Rectal smooth muscle tissue (tissue), 1 donor: ENCODE measurements at regions not wholly inside any gene's neighbourhood (a gene's known extent, or its start where the extent isn't known, plus 50 kb on each side); places are given as distances from the start of the nearest gene placed in this dataset.
"Not testable (repeated sequence)": the region's sequence is repeated elsewhere in the genome, so short reads cannot be mapped to it uniquely, and the experiment has no call there.

ENCODE experiments used
- H3K27ac ChIP-seq: one replicate; pipeline ENCODE4 v1.7.0; 2013; ENCODE audit warnings: low read depth, low read length, inconsistent platforms
- H3K27me3 ChIP-seq: one replicate; pipeline ENCODE4 v1.7.0; 2013; ENCODE audit warnings: low read length; ENCODE audit not compliant: control insufficient read depth, insufficient read depth
- H3K36me3 ChIP-seq: one replicate; pipeline ENCODE4 v1.7.0; 2013; ENCODE audit warnings: low read length; ENCODE audit not compliant: control insufficient read depth, insufficient read depth
- H3K4me1 ChIP-seq: one replicate; pipeline ENCODE4 v1.7.0; 2013; ENCODE audit warnings: low read length; ENCODE audit not compliant: control insufficient read depth, insufficient read depth
- H3K4me3 ChIP-seq: one replicate; pipeline ENCODE4 v1.7.0; 2013; ENCODE audit warnings: low read length
- H3K9ac ChIP-seq: one replicate; pipeline ENCODE4 v1.7.0; 2013; ENCODE audit warnings: low read length

- H3K4me1 ChIP-seq, H3K27me3 ChIP-seq, H3K27ac ChIP-seq, H3K4me3 ChIP-seq, H3K36me3 ChIP-seq, H3K9ac ChIP-seq: not testable (repeated sequence)
Observed at GRCh38 chr12:22826446-22826981, 201.5 kb downstream of the ETNK1 start.

GRCh38 chr12:22828066-22828465 lies 203.1 kb downstream of the ETNK1 start:
- H3K9ac ChIP-seq = no peak overlapping the region

GRCh38 chr12:22835431-22835830 lies 210.5 kb downstream of the ETNK1 start:
- no peaks in the 10 kb centered on the region for H3K27me3 ChIP-seq
- no peaks in the 10 kb centered on the region for H3K4me1 ChIP-seq
- H3K36me3 ChIP-seq = no peaks in the 10 kb centered on the region
- H3K27ac ChIP-seq = no peak overlapping the region
- H3K4me3 ChIP-seq = no peak overlapping the region
- H3K9ac ChIP-seq = no peak overlapping the region

More at GRCh38 chr12:22828066-22828465, 203.1 kb downstream of the ETNK1 start:
- H3K27ac ChIP-seq = no peak overlapping the region
- no peaks in the 10 kb centered on the region for H3K4me1 ChIP-seq
- H3K4me3 ChIP-seq = no peak overlapping the region
- H3K36me3 ChIP-seq = no peaks in the 10 kb centered on the region
- H3K27me3 ChIP-seq = no peaks in the 10 kb centered on the region

GRCh38 chr12:22850185-22850584 lies 225.2 kb downstream of the ETNK1 start:
- Histone ChIP-seq H3K4me1 (no peaks in the 10 kb centered on the region), H3K4me3 (no peak overlapping the region), H3K27me3 (no peaks in the 10 kb centered on the region), H3K27ac (no peak overlapping the region), H3K9ac (no peak overlapping the region), H3K36me3 (no peaks in the 10 kb centered on the region)

GRCh38 chr12:22851532-22851931 lies 226.6 kb downstream of the ETNK1 start:
- H3K36me3 ChIP-seq = no peaks in the 10 kb centered on the region
- H3K4me1 ChIP-seq = no peaks in the 10 kb centered on the region
- H3K27ac ChIP-seq = no peak overlapping the region
- no peaks in the 10 kb centered on the region for H3K27me3 ChIP-seq
- no peak overlapping the region for H3K9ac ChIP-seq
- H3K4me3 ChIP-seq = no peak overlapping the region

- no peak overlapping the region for H3K27ac ChIP-seq
- H3K27me3 ChIP-seq = no peaks in the 10 kb centered on the region
- no peak overlapping the region for H3K4me3 ChIP-seq
- H3K9ac ChIP-seq = no peak overlapping the region
- no peaks in the 10 kb centered on the region for H3K4me1 ChIP-seq
- H3K36me3 ChIP-seq = no peaks in the 10 kb centered on the region
Observed at GRCh38 chr12:22855456-22855855, 230.5 kb downstream of the ETNK1 start.

DNA sequence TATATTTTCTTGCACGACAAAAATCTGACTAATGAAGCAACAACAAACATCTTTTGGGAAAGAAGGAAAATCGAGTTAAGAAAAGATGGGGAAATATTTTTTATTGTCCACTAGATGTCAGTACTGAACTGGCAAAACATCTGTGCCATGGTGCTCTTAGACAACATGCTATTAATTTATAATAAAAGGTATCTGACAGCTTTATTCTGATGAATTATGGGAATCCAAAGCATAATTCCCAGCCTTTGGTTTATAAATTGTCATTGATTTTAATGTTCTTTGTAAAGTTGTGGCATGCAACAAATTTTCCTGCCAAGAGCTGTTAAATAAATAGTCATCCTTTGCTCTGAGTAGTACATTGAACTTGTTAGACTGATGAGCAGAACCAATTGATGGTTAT lies 231.2 kb downstream of the ETNK1 start:
- no peaks in the 10 kb centered on the region for H3K27me3 ChIP-seq
- H3K36me3 ChIP-seq = no peaks in the 10 kb centered on the region
- H3K9ac ChIP-seq = no peak overlapping the region
- H3K4me3 ChIP-seq = no peak overlapping the region
- no peaks in the 10 kb centered on the region for H3K4me1 ChIP-seq
- H3K27ac ChIP-seq = no peak overlapping the region

DNA sequence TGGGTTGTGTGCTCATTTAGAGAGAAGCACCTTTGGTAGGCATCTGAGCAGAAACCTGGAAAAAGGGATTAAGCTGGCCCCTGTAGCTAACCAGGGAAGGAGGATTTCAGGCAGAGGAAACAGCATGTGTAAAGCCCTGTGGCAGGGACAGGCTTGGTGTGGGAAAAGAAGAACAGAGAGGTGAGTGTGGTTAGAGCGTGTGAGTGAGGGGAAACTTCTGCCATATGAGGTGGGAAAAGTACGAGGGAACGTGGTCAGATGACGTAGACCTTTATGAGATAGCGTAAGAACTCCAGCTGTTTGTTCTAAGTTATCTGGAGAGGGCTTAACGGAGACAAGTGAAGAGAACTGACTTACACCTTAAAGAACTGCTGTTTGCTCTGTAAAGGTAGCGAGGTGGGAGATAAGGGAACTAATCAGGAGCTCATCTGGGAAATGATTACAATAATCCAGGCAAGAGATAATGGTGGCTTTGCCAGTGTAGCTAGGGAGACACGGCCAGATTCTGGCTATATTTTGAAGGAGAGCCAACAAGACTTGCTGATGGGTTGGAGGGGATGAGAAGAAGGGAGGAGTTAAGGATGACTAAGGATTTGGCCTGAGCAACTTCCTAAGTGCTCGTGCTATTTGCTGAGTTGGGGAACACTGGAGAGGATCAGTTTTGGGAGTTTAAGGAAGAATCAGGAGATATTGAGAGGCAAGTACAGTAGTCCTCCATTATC lies 234.0 kb downstream of the ETNK1 start:
- Histone ChIP-seq H3K36me3 (no peaks in the 10 kb centered on the region), H3K27me3 (peaks cover 2% of the 10 kb centered on the region), H3K4me3 (no peak overlapping the region), H3K9ac (no peak overlapping the region), H3K4me1 (no peaks in the 10 kb centered on the region), H3K27ac (no peak overlapping the region)

GRCh38 chr12:22860926-22861325 lies 236.0 kb downstream of the ETNK1 start:
- Histone ChIP-seq H3K36me3 (no peaks in the 10 kb centered on the region), H3K9ac (no peak overlapping the region), H3K4me3 (no peak overlapping the region), H3K27me3 (peaks cover 2% of the 10 kb centered on the region), H3K4me1 (no peaks in the 10 kb centered on the region), H3K27ac (no peak overlapping the region)

GRCh38 chr12:22865822-22866221 lies 240.9 kb downstream of the ETNK1 start:
- Histone ChIP-seq H3K4me1 (no peaks in the 10 kb centered on the region), H3K27ac (no peak overlapping the region), H3K27me3 (peaks cover 2% of the 10 kb centered on the region), H3K4me3 (no peak overlapping the region), H3K9ac (no peak overlapping the region), H3K36me3 (no peaks in the 10 kb centered on the region)

DNA sequence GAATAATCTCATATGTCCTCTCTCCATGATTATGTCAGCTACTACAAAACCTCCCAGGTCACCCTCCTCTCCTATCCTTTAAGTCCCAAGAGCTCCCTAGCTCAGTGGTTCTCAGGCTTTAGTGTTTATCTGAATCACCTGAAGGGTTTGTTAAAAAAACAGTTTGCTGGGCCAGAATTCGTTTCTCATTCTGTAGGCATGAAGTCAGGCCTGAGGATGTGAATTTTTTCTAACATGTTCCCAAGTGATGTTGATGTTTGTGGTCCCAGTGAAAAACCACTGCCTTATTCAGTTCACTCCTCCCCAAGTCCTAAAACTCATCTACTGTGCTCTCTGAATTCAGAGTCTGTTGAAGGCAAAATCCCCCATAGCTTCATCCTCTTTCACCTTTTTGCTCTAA lies 241.4 kb downstream of the ETNK1 start:
- Histone ChIP-seq H3K27me3 (peaks cover 2% of the 10 kb centered on the region), H3K36me3 (no peaks in the 10 kb centered on the region), H3K4me1 (no peaks in the 10 kb centered on the region), H3K9ac (no peak overlapping the region), H3K27ac (no peak overlapping the region), H3K4me3 (no peak overlapping the region)

DNA sequence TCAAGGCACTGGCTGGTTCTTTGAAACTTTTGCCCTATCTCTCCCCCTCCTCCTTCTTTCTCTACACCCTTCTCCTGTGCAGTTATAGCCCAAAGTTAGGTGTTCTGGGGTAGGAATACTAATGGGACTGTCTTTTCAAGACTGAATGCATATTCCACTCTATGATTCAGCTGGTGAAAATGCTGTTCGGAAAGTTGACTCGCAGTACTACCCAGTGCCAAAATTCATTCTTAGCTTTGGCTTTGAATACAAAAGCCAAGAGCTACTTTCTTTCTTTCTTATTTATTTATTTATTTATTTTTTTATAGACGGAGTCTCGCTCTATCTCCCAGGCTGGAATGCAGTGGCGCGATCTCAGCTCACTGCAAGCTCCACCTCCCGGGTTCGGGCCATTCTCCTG lies 249.2 kb downstream of the ETNK1 start:
- Histone ChIP-seq H3K9ac (no peak overlapping the region), H3K36me3 (no peaks in the 10 kb centered on the region), H3K4me1 (no peaks in the 10 kb centered on the region), H3K27ac (no peak overlapping the region), H3K27me3 (no peaks in the 10 kb centered on the region), H3K4me3 (no peak overlapping the region)

- Histone ChIP-seq H3K36me3 (no peaks in the 10 kb centered on the region), H3K27me3 (no peaks in the 10 kb centered on the region), H3K4me3 (no peak overlapping the region), H3K9ac (no peak overlapping the region), H3K27ac (no peak overlapping the region), H3K4me1 (no peaks in the 10 kb centered on the region)
Observed at GRCh38 chr12:22876262-22876661, 251.3 kb downstream of the ETNK1 start.
